ENCODE measurements at regions not wholly inside any gene's neighbourhood (a gene's known extent, or its start where the extent isn't known, plus 50 kb on each side); places are given as distances from the start of the nearest gene placed in this dataset.

DNA sequence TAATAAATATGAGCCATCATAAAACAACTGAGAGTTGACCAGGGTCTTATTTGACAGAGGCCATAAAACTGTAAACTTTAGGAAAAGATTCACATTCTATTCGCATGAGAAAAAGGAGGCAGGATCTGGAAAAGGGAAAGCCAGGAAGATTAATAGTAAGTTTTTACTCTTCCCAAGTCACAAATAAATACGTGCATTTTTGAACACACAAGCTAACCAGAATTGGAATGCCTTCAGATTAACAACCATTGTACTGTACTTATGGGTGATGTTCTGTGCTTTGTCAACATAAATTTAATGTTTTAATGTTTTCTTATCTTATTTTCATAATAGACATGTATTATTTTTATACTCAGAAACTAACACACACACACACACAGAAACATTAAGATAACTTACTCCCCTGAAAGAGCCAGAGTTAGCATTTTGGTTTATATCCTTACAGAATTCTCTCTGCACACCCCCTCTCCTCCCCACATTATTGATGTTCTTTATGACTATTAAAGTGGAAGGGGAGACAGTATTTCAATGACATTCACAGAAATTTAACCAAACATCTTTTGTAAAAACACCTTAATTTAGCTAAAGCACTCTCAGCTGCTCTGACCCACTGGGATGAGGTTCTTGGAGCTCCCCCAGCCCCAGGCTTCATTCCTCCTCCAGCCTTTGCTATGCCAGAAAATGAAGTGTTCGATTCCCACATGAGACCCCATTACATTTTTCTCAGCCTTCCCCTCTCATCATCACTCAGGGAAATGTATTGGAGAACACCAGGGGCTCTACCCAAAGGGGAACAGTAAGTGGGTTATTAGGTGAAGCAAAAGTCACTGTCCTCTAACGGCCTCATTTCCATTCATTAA, 155.5 kb downstream of the ESM1 start:
- H3K27me3 ChIP-seq (ENCODE audit: control insufficient read depth in 1 of 2, insufficient read depth in 2 of 2, low read length in 2 of 2) = no peaks in the 10 kb centered on the region
- H3K4me1 ChIP-seq (ENCODE audit: insufficient read depth, low read length) = no peaks in the 10 kb centered on the region
- H3K27ac ChIP-seq (ENCODE audit: low read depth, low read length) = no peak overlapping the region
- H3K4me3 ChIP-seq (ENCODE audit: low read depth in 1 of 2, low read length in 2 of 2) = no peak overlapping the region
- H3K36me3 ChIP-seq (ENCODE audit: insufficient read depth, low read length) = no peaks in the 10 kb centered on the region
- no peaks in the 10 kb centered on the region for H3K9me3 ChIP-seq (ENCODE audit: low read length)
- H3K9ac ChIP-seq (ENCODE audit: low read length) = no peak overlapping the region

DNA sequence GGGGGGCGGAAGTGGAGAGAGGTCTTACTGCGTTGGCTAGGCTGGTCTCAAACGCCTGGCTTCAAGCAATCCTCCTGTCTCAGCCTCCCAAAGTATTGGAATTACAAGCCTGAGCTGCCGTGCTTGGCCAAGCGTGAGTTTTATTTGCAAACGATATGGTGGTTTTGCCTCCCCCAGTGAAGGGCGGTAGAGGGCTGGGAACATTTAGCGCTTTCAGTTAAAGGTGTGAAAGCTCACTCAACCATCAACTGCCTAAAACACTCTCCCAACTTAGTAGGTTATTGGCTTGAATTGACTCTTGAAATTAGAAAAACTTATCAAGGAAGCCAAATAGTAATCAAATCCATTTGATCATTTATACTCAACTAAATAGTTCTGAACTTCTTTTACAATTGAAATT, 156.3 kb downstream of the ESM1 start:
- Histone ChIP-seq H3K4me1 (ENCODE audit: insufficient read depth, low read length) (no peaks in the 10 kb centered on the region), H3K27ac (ENCODE audit: low read depth, low read length) (no peak overlapping the region), H3K9ac (ENCODE audit: low read length) (no peak overlapping the region), H3K27me3 (ENCODE audit: control insufficient read depth in 1 of 2, insufficient read depth in 2 of 2, low read length in 2 of 2) (no peaks in the 10 kb centered on the region), H3K9me3 (ENCODE audit: low read length) (no peaks in the 10 kb centered on the region), H3K4me3 (ENCODE audit: low read depth in 1 of 2, low read length in 2 of 2) (no peak overlapping the region), H3K36me3 (ENCODE audit: insufficient read depth, low read length) (no peaks in the 10 kb centered on the region)

DNA sequence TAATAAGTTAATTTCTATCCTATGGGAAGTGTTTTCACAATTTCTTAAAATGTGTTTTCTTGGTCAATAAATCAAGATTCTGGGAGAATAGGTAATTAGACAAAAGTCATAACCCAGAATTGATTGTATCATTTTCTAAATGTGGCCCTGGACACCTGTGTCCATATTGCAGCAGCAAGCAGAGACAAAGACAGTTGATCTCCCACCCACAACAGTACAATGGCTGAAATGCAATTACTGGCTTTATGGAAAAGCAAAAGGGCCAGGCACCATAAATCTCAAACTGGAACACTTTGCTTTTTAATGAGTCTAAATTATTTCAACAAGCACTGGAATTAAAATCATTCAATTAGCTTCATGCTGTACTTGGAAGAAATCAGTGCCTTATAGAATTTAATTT, 157.2 kb downstream of the ESM1 start:
- H3K27me3 ChIP-seq (ENCODE audit: control insufficient read depth in 1 of 2, insufficient read depth in 2 of 2, low read length in 2 of 2) = no peaks in the 10 kb centered on the region
- no peaks in the 10 kb centered on the region for H3K9me3 ChIP-seq (ENCODE audit: low read length)
- H3K27ac ChIP-seq (ENCODE audit: low read depth, low read length) = no peak overlapping the region
- H3K9ac ChIP-seq (ENCODE audit: low read length) = no peak overlapping the region
- no peaks in the 10 kb centered on the region for H3K36me3 ChIP-seq (ENCODE audit: insufficient read depth, low read length)
- H3K4me3 ChIP-seq (ENCODE audit: low read depth in 1 of 2, low read length in 2 of 2) = no peak overlapping the region
- H3K4me1 ChIP-seq (ENCODE audit: insufficient read depth, low read length) = no peaks in the 10 kb centered on the region

GRCh38 chr5:54825005-54825404, 160.4 kb downstream of the ESM1 start:
- H3K4me3 ChIP-seq (ENCODE audit: low read depth in 1 of 2, low read length in 2 of 2) = no peak overlapping the region
- H3K36me3 ChIP-seq (ENCODE audit: insufficient read depth, low read length) = no peaks in the 10 kb centered on the region
- H3K27me3 ChIP-seq (ENCODE audit: control insufficient read depth in 1 of 2, insufficient read depth in 2 of 2, low read length in 2 of 2) = no peaks in the 10 kb centered on the region
- no peak overlapping the region for H3K9ac ChIP-seq (ENCODE audit: low read length)
- no peaks in the 10 kb centered on the region for H3K9me3 ChIP-seq (ENCODE audit: low read length)
- no peak overlapping the region for H3K27ac ChIP-seq (ENCODE audit: low read depth, low read length)
- H3K4me1 ChIP-seq (ENCODE audit: insufficient read depth, low read length) = no peaks in the 10 kb centered on the region

- Histone ChIP-seq H3K27me3 (ENCODE audit: control insufficient read depth in 1 of 2, insufficient read depth in 2 of 2, low read length in 2 of 2) (no peaks in the 10 kb centered on the region), H3K9ac (ENCODE audit: low read length) (no peak overlapping the region), H3K4me1 (ENCODE audit: insufficient read depth, low read length) (no peaks in the 10 kb centered on the region), H3K9me3 (ENCODE audit: low read length) (no peaks in the 10 kb centered on the region), H3K4me3 (ENCODE audit: low read depth in 1 of 2, low read length in 2 of 2) (no peak overlapping the region), H3K36me3 (ENCODE audit: insufficient read depth, low read length) (no peaks in the 10 kb centered on the region), H3K27ac (ENCODE audit: low read depth, low read length) (no peak overlapping the region)
Observed at GRCh38 chr5:54823006-54823405, 162.4 kb downstream of the ESM1 start.

DNA sequence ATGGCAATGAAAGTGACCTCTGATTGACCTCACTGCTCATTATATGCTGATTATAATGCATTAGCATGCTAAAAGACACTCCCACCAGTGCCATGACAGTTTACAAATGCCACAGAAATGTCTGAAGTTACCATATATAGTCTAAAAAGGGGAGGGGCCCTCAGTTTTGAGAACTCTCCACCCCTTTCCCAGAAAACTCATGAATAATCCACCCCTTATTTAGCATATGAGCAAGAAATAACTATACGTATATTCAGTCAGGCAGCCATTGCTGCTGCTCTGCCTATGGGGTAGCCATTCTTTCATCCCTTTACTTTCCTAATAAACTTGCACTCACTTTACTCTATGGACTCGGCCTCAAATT, 163.1 kb downstream of the ESM1 start:
- no peaks in the 10 kb centered on the region for H3K9me3 ChIP-seq (ENCODE audit: low read length)
- no peak overlapping the region for H3K9ac ChIP-seq (ENCODE audit: low read length)
- H3K4me3 ChIP-seq (ENCODE audit: low read depth in 1 of 2, low read length in 2 of 2) = no peak overlapping the region
- H3K36me3 ChIP-seq (ENCODE audit: insufficient read depth, low read length) = no peaks in the 10 kb centered on the region
- H3K27me3 ChIP-seq (ENCODE audit: control insufficient read depth in 1 of 2, insufficient read depth in 2 of 2, low read length in 2 of 2) = no peaks in the 10 kb centered on the region
- no peak overlapping the region for H3K27ac ChIP-seq (ENCODE audit: low read depth, low read length)
- H3K4me1 ChIP-seq (ENCODE audit: insufficient read depth, low read length) = no peaks in the 10 kb centered on the region

- Histone ChIP-seq H3K9me3 (ENCODE audit: low read length) (no peaks in the 10 kb centered on the region), H3K36me3 (ENCODE audit: insufficient read depth, low read length) (no peaks in the 10 kb centered on the region), H3K27ac (ENCODE audit: low read depth, low read length) (no peak overlapping the region), H3K9ac (ENCODE audit: low read length) (no peak overlapping the region), H3K27me3 (ENCODE audit: control insufficient read depth in 1 of 2, insufficient read depth in 2 of 2, low read length in 2 of 2) (no peaks in the 10 kb centered on the region), H3K4me1 (ENCODE audit: insufficient read depth, low read length) (no peaks in the 10 kb centered on the region), H3K4me3 (ENCODE audit: low read depth in 1 of 2, low read length in 2 of 2) (no peak overlapping the region)
Observed at GRCh38 chr5:54821445-54822323, 163.7 kb downstream of the ESM1 start.

DNA sequence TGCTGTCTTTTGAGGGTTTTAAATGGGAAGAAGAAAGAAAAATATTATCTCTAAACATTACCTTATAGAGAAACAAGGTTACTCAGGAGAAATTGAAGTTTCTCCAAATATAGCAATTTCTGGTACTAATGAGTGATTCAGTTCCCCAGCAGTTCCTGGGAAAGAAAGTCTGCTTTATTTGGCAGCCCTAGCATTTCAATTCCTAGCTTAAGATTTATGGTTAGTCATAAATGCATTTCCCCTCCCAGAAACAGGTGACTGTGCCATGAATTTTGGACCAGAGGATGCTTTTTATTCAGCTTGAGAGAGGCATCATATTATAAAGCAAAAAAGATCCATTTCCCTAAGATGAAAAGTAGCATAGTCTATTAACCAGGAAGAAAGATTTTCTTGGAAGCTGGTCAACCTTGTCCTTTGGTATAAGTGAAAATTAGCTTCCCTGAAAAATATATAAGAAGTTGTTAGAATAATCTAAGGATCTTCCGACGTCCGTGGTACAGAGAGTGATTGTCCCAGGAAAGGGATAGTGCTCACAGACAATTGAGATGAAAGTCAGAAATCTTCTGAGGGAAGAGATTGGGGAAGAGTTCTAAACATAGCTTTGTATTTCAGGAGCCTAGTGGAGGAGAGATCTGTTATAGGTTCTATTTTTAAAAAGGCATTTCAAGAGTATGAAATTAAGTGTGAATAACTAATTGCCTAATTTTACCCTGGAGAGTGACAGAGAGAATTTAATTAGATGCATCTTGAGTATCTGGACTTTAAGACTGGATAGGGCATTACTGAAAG, 164.9 kb downstream of the ESM1 start:
- no peaks in the 10 kb centered on the region for H3K27me3 ChIP-seq (ENCODE audit: control insufficient read depth in 1 of 2, insufficient read depth in 2 of 2, low read length in 2 of 2)
- no peaks in the 10 kb centered on the region for H3K9me3 ChIP-seq (ENCODE audit: low read length)
- H3K36me3 ChIP-seq (ENCODE audit: insufficient read depth, low read length) = no peaks in the 10 kb centered on the region
- H3K4me1 ChIP-seq (ENCODE audit: insufficient read depth, low read length) = no peaks in the 10 kb centered on the region
- no peak overlapping the region for H3K9ac ChIP-seq (ENCODE audit: low read length)
- H3K4me3 ChIP-seq (ENCODE audit: low read depth in 1 of 2, low read length in 2 of 2) = no peak overlapping the region
- no peak overlapping the region for H3K27ac ChIP-seq (ENCODE audit: low read depth, low read length)

GRCh38 chr5:54807421-54807820, 178.0 kb downstream of the ESM1 start:
- H3K27me3 ChIP-seq (ENCODE audit: control insufficient read depth in 1 of 2, insufficient read depth in 2 of 2, low read length in 2 of 2) = no peaks in the 10 kb centered on the region
- no peak overlapping the region for H3K9ac ChIP-seq (ENCODE audit: low read length)
- no peaks in the 10 kb centered on the region for H3K36me3 ChIP-seq (ENCODE audit: insufficient read depth, low read length)
- no peak overlapping the region for H3K27ac ChIP-seq (ENCODE audit: low read depth, low read length)
- no peak overlapping the region for H3K4me3 ChIP-seq (ENCODE audit: low read depth in 1 of 2, low read length in 2 of 2)
- H3K9me3 ChIP-seq (ENCODE audit: low read length) = no peaks in the 10 kb centered on the region
- peaks cover 10% of the 10 kb centered on the region for H3K4me1 ChIP-seq (ENCODE audit: insufficient read depth, low read length)

DNA sequence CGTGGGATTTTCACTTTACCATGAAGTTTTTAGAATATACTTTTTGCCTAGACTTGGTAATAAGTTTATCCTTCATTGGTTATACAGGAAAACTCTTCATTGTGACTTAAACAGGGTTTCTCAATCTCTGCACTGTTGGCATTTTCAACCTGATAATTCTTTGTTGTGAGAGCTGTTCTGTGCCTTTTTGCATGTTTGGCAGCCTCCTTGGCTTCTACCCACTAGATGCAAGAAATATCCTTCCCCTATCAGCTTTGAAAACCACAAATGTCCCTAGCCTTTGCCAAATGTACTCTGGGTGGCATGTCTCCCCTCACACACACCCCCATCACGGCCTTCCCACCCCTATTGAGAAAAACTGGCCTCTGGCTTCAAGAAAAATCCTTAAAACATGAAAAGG, 180.9 kb downstream of the ESM1 start:
- Histone ChIP-seq H3K9ac (ENCODE audit: low read length) (no peak overlapping the region), H3K27me3 (ENCODE audit: control insufficient read depth in 1 of 2, insufficient read depth in 2 of 2, low read length in 2 of 2) (no peaks in the 10 kb centered on the region), H3K4me3 (ENCODE audit: low read depth in 1 of 2, low read length in 2 of 2) (no peak overlapping the region), H3K36me3 (ENCODE audit: insufficient read depth, low read length) (no peaks in the 10 kb centered on the region), H3K9me3 (ENCODE audit: low read length) (no peaks in the 10 kb centered on the region), H3K4me1 (ENCODE audit: insufficient read depth, low read length) (peaks cover 11% of the 10 kb centered on the region), H3K27ac (ENCODE audit: low read depth, low read length) (no peak overlapping the region)

DNA sequence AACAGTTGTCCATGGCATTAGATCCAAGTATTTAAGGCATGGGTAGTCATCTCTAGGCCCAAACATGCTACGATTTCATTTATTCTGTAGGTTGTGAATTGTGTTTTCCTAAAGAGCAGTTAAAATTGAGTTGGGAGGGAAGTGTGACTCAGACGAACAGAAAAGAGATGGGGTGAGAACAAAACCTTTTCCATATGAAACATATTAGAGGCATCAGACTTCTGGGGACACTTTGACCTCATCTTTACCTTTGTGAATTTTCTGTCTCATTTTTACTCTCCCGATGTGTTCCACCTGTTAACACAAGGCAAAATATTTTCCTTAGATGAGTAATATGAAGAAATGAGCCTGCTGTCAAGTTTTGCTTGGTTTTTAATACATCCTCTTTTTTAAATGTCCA, 181.3 kb downstream of the ESM1 start:
- H3K27ac ChIP-seq (ENCODE audit: low read depth, low read length) = no peak overlapping the region

More for the DNA sequence above, 181.3 kb downstream of the ESM1 start:
- Histone ChIP-seq H3K9me3 (ENCODE audit: low read length) (no peaks in the 10 kb centered on the region), H3K27me3 (ENCODE audit: control insufficient read depth in 1 of 2, insufficient read depth in 2 of 2, low read length in 2 of 2) (no peaks in the 10 kb centered on the region), H3K4me3 (ENCODE audit: low read depth in 1 of 2, low read length in 2 of 2) (no peak overlapping the region), H3K36me3 (ENCODE audit: insufficient read depth, low read length) (no peaks in the 10 kb centered on the region), H3K4me1 (ENCODE audit: insufficient read depth, low read length) (peaks cover 11% of the 10 kb centered on the region), H3K9ac (ENCODE audit: low read length) (no peak overlapping the region)

All from muscle layer of colon (tissue), 2 donors.